Right kidney (tissue), 1 donor: ENCODE measurements at regions not wholly inside any gene's neighbourhood (a gene's known extent, or its start where the extent isn't known, plus 50 kb on each side); places are given as distances from the start of the nearest gene placed in this dataset.
"Not testable (repeated sequence)": the region's sequence is repeated elsewhere in the genome, so short reads cannot be mapped to it uniquely, and the experiment has no call there.

Source experiments
- DNase-seq: peaks from one replicate; pipeline ENCODE4 v3.0.0-alpha.2; 2016

DNA sequence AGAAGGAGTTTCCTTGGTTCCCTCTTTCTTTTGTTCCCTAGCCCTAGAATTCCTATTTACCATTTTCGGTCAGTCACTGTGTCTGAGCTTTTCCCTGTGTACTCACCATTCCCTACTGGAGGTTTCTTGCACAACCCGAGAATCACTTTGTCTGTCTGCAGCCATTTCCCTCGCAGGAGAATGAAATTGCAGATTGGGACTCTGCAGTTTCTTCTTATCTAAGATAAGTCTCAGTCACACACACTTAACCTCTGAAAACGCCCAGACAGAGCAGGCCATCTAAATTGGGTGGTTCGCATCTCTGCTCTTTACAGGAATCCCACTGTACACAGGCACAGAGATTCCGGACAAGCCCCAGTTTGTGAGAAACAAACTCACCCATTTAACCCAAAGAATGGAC, 58.6 kb upstream of the CNTNAP2 start:
- DNase-seq: no peak

DNA sequence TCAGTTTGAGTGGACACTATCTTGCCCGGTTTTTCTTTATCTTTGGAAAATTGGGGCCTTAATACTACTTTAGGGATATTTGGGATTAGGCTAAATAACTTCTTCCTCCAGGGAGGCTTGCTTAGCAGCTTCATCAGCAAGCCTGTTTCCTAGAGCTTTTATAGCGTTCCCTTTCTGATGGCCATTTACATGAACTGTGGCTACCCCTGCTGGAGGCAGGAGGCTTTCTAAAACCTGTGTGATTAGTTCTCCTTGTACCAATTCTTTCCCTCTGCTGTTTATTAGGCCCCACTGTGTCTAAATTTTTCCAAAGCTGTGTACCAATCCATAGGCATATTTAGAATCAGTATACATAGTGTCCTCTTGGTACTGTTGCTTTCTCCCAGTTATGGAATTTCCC, 61.7 kb upstream of the CNTNAP2 start:
- no peak for DNase-seq

DNA sequence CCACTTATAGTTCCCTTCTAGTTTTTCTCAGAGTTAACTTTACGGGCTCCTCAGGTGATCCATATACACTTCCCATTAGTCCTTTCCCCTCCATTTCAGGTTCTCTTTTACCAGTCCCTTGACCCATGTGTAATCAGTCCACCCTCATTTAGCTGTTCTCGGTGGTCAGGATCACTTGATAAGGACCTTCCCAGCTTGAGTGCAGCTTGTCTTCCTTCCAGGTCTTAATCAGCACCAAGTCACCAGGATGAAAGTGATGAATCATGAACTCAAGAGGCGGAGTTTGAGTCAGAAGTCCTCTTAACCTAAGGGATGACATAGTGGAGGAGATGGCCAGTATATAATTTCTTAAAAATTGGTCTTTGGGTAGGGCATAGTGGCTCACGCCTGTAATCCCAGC, 63.1 kb upstream of the CNTNAP2 start:
- DNase-seq: no peak

DNA sequence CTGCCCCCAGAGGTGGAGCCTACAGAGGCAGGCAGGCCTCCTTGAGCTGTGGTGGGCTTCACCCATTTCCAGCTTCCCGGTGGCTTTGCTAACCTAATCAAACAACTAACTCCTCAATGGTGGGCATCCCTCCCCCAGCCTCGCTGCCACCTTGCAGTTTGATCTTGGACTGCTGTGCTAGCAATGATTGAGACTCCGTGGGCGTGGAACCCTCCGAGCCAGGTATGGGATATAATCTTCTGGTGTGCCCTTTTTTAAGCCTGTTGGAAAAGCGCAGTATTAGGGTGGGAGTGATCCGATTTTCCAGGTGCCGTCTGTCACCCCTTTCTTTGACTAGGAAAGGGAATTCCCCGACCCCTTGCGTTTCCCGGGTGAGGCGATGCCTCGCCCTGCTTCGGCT, 73.3 kb upstream of the CNTNAP2 start:
- not testable (repeated sequence) for DNase-seq

DNA sequence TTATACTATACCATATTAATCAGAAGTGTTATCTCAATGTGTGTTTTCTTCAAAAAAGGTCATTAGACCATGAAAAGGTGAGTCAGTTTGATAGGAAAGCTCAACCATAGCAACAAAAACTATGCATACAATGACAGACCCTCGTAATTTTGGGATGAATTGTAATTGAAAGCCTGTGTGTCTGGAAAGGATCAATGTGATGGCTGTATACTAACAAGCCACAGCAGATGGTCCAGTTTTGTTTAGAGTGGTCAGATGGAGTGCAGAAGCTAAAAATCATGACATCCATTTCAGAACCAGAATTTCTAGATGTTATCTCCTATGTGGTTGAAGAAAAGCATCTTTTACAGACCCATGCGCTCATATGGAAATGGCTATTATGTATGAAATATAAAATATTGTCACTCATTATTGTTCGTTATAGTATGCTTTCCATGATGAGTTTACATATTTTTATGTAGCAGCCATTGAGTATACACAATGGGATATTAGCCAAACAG, 88.3 kb upstream of the CNTNAP2 start:
- DNase-seq: no peak

DNA sequence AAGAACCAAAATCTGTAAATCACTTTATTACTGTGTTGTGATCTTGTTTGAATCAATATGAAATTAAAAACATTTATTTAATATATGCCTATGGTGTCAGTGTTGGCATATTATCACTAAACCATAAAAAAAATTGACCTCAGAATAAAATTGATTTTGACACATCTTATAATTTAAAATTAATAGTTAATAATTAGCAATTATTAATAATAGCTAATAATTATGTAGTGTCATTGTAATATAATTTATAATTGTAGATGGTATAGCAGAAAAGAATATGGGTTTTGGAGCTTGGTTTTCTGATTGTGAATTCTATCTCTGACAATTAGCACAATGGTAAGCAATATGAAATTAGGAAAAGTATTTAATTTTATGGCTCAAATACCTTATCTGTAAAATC, 89.4 kb upstream of the CNTNAP2 start:
- DNase-seq: no peak

DNA sequence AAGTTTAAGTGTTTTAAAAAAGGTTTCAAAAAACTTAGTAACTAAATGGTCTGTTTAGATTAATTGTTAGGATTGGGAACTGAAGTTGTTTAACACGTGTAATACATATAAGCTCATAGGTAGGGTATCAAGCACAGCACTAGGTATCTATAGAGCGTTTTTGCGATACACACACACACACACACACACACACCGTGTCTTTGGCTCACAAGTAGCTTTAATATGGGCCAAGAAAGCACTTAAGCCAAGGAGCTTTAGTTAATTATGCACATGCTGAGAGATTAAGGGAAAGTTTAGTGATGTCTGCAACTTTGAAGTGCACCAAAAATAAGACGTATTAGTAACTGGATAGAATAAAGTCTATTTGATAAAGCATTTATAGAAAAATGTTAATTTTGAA, 93.8 kb upstream of the CNTNAP2 start:
- DNase-seq: no peak

DNA sequence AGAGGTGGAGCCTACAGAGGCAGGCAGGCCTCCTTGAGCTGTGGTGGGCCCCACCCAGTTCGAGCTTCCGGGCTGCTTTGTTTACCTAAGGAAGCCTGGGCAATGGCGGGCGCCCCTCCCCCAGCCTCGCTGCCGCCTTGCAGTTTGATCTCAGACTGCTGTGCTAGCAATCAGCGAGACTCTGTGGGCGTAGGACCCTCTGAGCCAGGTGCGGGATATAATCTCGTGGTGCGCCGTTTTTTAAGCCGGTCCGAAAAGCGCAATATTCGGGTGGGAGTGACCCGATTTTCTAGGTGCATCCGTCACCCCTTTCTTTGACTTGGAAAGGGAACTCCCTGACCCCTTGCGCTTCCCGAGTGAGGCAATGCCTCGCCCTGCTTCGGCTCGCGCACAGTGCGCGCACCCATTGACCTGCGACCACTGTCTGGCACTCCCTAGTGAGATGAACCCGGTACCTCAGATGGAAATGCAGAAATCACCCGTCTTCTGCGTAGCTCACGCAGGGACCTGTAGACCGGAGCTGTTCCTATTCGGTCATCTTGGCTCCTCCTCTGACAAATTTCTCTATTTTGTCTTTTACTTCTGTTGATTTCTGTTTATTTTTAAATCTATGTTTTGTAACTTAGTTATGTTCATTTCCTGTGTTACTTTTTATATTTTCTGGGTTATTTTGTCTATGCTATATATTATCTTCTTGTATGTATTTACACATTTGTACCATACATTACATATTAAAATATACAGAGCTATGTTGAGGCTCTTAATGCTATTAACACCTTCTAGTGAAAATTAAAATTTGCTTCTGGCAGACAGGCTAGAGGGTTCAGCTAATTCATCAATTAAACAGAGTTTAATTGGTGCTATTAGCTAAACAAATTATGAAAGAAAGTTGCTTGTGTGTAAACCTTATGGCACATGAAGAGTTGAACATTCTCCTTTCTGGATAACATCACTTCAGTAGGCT, 97.3 kb upstream of the CNTNAP2 start:
- DNase-seq: not testable (repeated sequence)

DNA sequence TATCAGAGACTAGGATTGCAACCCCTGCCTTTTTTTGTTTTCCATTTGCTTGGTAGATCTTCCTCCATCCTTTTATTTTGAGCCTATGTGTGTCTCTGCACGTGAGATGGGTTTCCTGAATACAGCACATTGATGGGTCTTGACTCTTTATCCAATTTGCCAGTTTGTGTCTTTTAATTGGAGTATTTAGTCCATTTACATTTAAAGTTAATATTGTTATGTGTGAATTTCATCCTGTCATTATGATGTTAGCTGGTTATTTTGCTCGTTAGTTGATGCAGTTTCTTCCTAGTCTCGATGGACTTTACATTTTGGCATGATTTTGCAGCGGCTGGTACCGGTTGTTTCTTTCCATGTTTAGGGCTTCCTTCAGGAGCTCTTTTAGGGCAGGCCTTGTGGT, 99.2 kb upstream of the CNTNAP2 start:
- not testable (repeated sequence) for DNase-seq

DNA sequence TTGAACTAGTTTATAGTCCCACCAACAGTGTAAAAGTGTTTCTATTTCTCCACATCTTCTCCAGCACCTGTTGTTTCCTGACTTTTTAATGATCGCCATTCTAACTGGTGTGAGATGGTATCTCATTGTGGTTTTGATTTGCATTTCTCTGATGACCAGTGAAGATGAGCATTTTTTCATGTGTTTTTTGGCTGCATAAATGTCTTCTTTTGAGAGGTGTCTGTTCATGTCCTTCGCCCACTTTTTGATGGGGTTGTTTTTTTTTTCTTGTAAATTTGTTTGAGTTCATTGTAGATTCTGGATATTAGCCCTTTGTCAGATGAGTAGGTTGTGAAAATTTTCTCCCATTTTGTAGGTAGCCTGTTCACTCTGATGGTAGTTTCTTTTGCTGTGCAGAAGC, 102.4 kb upstream of the CNTNAP2 start:
- not testable (repeated sequence) for DNase-seq

DNA sequence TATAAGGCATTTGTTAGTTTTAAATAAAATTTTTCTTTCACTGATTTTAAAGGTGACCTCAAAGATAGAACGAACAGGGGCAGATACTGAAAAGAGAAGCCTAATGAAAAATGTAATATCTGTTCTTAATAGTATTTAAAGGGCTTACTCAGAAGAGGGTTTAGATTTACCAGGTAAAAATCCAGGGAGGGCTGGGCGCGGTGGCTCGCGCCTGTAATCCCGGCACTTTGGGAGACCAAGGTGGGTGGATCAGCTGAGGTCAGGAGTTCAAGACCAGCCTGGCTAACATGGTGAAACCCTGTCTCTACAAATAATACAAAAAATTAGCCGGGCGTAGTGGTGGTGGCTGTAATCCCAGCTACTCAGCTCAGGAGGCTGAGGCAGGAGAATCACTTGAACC, 108.3 kb upstream of the CNTNAP2 start:
- DNase-seq: no peak

DNA sequence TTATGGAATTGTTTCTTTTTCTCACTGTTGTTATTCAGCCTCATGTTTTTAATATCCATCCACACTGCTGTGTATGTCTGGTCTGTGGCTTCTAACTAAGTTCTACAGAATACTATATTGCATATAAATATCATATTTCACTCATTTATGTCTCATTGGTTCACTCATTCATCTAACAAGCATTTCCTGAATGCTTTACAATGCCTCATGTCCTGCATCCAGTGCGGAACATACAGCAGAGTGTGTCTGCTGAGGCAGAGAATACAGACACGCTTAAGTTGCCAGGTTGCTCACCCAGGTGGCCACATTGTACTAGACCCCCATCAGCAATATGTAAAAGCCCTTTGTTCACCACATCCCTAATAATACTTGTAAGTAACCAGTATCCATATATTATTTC, 111.8 kb upstream of the CNTNAP2 start:
- no peak for DNase-seq

DNA sequence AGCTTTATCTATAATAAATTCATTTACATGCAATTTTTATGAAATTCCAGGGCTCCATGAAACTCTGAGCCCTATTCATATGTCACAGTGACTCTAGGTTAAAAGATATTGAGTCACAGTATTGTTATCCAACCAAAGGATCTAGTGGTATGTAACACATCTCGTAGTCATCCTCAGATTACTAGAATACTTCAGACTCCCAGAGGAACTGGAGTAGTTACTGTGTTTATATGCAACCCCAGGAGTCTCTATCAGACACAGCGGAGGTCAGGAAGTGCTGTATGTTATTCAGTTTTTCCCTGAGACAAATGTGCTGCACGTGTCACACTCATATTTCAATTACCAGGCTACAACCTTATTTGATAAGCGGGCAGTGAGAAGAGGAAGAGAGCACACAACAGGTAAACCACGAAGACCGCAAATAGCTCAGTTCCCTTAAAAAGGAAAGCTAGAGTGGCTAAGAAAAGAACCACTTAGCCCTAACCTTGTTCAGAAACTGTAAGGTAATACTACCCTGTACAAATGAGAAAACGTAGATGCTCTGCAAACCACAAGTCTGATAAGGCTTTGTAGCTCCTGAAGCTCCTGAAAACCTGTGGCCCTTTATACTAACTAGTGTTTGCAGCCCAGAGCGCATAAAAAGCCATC, 114.0 kb upstream of the CNTNAP2 start:
- DNase-seq: no peak

DNA sequence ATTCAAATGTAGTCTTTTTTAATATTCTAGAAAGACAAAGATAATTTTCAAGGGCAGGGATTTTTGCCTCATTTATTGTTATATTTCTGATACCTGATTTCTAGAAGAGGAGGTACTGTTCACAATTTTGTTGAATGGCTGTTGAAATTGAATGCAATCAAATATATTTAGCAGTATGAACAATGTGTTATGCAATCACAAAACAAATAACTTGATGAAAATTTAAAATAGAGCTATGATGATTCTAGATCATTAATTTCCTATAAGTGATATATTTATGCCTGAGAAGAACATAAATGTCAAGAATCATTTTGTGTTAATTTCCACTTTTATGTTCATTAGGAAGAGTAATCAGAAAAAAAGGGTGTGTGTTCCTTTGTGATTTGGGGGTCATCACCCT, 114.6 kb upstream of the CNTNAP2 start:
- no peak for DNase-seq

DNA sequence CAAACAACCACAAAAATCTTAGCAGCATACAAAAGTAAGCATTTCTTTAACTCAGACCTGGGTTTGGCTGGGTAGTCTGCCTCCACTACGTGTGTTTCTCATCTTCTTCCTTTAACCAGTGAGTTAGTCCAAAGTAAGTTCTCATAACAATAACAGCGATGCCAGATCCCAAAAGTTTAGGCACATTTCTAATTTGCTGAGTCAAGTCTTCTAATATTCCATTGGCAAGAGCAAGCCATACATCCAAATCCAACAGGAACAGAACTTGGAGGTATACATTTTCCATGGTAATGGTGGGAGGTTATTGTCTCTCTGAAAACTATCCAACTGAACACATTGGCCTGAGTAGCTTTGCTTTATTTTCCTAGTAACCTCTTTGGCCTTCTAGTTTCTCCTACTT, 115.7 kb upstream of the CNTNAP2 start:
- no peak for DNase-seq

DNA sequence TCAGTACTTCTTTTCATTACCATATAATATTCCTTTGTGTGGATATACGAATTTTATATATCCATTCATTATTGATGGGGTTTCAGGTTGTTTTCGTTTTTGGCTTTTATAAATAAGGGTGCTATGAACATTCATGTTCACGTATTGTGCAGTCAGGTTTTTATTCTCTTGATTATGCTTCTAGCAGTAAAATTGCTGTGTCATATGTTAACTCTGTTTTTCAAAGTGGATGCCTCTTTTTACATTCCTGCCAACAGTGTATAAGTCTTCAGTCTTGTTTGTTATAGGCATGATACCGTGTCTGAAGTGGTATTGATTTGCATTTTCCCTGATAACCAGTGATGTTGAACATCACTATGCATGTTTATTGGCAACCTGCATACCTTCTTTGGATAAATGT, 127.1 kb upstream of the CNTNAP2 start:
- DNase-seq: no peak

DNA sequence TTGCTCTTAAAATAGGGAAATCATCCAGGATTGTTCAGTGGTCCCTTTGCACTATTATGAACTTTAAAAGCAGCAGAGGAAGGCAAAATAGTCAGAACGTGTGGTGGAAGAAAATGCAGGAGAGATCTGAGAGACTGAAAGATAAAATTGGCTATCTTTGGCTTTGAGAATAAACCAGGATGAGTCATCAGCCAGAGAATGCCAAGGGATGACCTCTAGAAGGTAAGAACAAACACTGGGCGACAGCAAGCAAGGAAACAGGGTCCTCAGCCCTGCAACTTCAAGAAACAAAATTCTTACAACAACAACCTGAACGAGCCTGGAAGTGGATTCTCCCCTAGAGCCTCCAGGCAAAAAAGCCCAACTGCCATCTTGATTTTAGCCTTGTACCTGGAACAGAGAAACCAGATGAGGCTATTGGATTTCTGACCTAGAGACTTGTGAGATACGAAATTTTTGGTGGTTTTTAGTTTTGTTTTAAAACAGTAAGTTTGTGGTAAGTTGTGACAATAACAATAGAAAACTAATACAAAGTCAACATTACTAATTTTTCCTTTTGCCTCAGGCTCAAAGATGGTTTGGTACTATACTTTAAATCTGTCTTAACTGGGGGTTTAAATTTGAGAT, 130.2 kb upstream of the CNTNAP2 start:
- no peak for DNase-seq

DNA sequence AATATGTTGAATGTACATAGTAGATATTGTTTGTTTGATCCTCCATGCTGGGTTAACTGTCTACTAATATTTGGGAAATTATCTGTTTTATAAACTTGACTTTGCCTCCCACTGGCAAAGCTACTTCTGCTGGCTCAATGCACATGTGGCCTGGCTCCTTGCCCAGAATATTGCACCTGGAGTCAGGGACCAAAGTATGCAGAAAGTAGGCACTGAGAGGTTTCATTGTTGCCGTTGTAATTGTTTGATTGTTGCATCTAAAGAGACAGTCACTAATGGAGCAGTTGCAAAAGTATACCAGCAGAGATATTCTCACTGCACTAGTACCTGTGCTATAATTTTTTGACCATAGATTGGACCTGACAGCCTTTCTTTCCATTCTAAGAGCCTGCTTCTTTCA, 137.8 kb upstream of the CNTNAP2 start:
- DNase-seq: no peak

DNA sequence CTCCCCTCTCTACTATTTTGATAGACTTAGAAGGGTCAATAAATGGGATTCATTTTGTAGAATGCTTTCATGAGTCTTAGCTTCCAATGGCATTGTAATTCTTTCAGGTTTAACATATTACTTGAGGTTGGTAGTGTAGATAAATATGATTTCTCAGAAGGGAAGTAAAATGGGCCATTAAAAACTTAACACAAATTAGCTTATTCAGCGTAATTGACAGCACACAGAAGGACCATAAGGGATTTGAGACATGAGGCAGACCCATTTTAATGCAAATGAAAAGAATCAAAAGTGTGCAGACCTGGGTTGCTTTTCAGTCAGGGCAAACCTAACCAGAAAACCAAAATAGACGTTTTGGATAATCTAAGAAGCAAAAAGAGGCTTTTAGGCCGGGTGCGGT, 156.6 kb upstream of the CNTNAP2 start:
- DNase-seq: no peak

DNA sequence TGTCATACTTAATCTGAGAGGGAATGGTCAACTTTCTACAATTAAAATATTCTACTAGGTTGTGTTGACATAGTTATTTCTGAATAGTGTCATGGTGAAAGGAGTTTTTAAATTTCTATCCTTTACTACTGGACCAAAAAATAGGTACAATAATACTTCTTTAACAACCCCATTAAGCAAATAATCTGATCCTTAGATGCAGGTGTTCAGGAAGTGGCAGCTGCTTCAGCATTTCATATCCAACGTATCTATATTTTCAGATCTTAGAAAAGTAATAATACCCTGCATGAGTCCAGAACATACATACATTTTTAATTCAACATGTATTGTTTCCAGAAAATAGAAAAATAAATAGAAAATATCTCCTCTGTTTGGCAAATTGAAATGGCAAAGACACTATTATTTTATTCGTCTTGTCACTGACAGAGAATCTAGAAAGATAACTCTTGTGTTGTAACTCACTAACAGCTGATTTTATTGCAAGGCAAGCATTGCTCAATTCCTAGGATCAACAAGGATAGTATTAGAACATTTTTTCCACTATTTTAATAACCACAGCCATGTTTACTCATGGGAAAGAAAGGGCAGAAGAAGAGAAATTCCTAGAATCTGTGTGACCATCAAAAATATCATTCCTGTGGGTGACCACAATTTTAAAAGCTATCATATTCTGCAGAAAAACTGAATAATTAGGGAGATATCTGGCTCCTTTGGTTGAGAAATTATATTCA, 159.3 kb upstream of the CNTNAP2 start:
- DNase-seq: no peak

DNA sequence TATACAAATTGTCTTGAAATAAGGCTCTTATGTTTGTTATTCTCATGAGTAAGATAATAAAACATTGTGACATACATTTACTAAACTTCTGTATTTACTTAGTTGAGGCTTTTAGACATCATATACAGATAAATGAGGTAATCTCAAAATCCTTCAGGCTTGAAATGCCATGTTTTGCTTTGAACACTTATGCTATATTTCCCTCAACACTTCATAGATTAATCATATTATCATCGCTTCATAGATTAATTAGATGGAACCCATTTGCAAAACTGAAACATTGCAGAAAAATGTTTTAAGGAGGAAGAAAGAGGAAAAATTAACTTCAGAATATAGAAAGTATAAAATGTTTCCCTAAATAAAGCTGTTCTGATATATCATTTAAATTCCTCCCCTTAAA, 165.0 kb upstream of the CNTNAP2 start:
- DNase-seq: no peak

DNA sequence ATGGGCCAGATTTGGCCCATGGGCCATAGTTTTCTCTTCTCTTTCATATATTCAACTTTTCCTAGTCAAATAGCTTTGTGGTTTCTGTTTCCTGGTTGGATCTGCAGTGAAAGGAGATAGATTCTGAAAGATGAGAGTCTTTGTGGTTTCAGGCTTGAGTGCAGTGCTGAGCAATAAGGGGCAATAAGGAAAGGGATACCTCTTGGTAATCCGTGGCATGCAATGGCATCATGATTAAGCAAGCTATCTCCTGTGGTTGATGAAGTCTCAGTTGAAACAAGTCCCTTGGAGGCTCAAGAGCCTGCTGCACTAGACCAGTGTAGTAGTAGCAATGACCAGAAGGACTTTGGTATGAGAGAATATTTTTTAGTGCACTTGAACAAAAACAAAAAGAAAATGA, 187.7 kb upstream of the CNTNAP2 start:
- DNase-seq: no peak

DNA sequence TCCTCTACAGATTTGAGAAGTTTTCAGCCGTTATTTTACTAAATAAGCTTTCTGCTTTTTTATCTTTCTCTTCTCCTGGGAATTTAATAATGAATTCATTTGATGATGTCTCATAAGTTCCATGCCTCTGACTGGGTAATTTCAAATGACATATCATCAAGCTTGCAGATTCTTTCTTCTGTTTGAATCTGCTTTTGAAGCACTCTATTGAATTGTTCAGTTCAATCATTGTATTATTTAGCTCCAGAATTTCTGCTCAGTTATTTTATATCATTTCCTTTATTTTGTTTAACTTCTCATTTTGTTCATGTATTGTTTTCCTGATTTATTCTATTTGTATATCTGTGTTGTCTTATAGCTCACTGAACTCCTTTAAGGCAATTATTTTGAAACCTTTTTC, 196.9 kb upstream of the CNTNAP2 start:
- DNase-seq: no peak
